IMR-90 (cell line): ENCODE measurements at regions not wholly inside any gene's neighbourhood (a gene's known extent, or its start where the extent isn't known, plus 50 kb on each side); places are given as distances from the start of the nearest gene placed in this dataset.

ENCODE experiments used
- ATAC-seq: fragments of 200-7000 bp; cut with Tn5 transposase; 2 replicates; pipeline ENCODE4 v1.9.1; 2020; ENCODE audit warnings: low read depth, mild to moderate bottlenecking, moderate library complexity
- BruUV-seq: library from RNA; stranded (reverse); fragments of 400-500 nt; replicated peaks from 2 replicates; lab custom pipeline; 2021; lab: Mats Ljungman, UMichigan
- CTCF ChIA-PET: fragments of 300-600 bp; formaldehyde crosslinking; extraction: SDS; loops from one replicate; lab custom pipeline; 2021; ENCODE audit warnings: antibody characterized with exemption; lab: Yijun Ruan, JAX
- POLR2A ChIA-PET: fragments of 300-600 bp; sonication (Branson Sonifier 250); formaldehyde crosslinking; loops from one replicate; lab custom pipeline; 2022; ENCODE audit warnings: antibody characterized with exemption; ENCODE audit not compliant: unreplicated experiment; lab: Charles Lee
- DNase-seq: peaks from one replicate; pipeline ENCODE4 v3.0.0; 2013
- H2AFZ ChIP-seq: replicated peaks from 2 replicates; pipeline ENCODE3; 2013; ENCODE audit warnings: low read length, mild to moderate bottlenecking; ENCODE audit not compliant: poor library complexity
- H2AK5ac ChIP-seq: 2 replicates; pipeline ENCODE4 v1.6.1; 2013; ENCODE audit warnings: low read depth, low read length, inconsistent platforms
- H2AK9ac ChIP-seq: replicated peaks from 2 replicates; pipeline ENCODE3; 2013; ENCODE audit warnings: mild to moderate bottlenecking, low read depth, low read length, moderate library complexity; ENCODE audit not compliant: poor library complexity
- H2BK120ac ChIP-seq: 2 replicates; pipeline ENCODE4 v1.6.1; 2013; ENCODE audit warnings: low read depth, low read length, inconsistent platforms
- H2BK15ac ChIP-seq: 3 replicates; pipeline ENCODE4 v1.6.1; 2013; ENCODE audit warnings: low read depth, low read length, inconsistent platforms
- H2BK20ac ChIP-seq: 2 replicates; pipeline ENCODE4 v1.6.1; 2013; ENCODE audit warnings: low read depth, mild to moderate bottlenecking, inconsistent platforms, low read length, moderate library complexity
- H2BK5ac ChIP-seq: 2 replicates; pipeline ENCODE4 v1.6.1; 2013; ENCODE audit warnings: mild to moderate bottlenecking, low read depth, low read length, inconsistent platforms; ENCODE audit not compliant: poor library complexity, severe bottlenecking
- H3K14ac ChIP-seq: replicated peaks from 2 replicates; pipeline ENCODE4 v1.6.1; 2013; ENCODE audit warnings: low read depth, low read length, inconsistent platforms
- H3K18ac ChIP-seq: 2 replicates; pipeline ENCODE4 v1.6.1; 2013; ENCODE audit warnings: low read depth, low read length, control low read depth
- H3K23ac ChIP-seq: 2 replicates; pipeline ENCODE4 v1.6.1; 2013; ENCODE audit warnings: low read depth, low read length, inconsistent platforms
- H3K27ac ChIP-seq: 2 replicates; pipeline ENCODE4 v1.5.1; 2013; ENCODE audit warnings: mild to moderate bottlenecking, control low read depth, low read length; ENCODE audit not compliant: insufficient read depth
- H3K27me3 ChIP-seq: 2 replicates; pipeline ENCODE4 v1.6.1; 2013; ENCODE audit warnings: low read length; ENCODE audit not compliant: control insufficient read depth, insufficient read depth
- H3K36me3 ChIP-seq: 2 replicates; pipeline ENCODE4 v1.6.1; 2013; ENCODE audit warnings: low read length, mixed read lengths; ENCODE audit not compliant: control insufficient read depth, insufficient read depth
- H3K4ac ChIP-seq: 2 replicates; pipeline ENCODE4 v1.6.1; 2013; ENCODE audit warnings: low read depth, low read length, inconsistent platforms
- H3K4me1 ChIP-seq: 2 replicates; pipeline ENCODE4 v1.6.1; 2013; ENCODE audit warnings: low read length, mixed read lengths; ENCODE audit not compliant: control insufficient read depth, insufficient read depth
- H3K4me2 ChIP-seq: 2 replicates; pipeline ENCODE4 v1.6.1; 2013; ENCODE audit warnings: low read depth, mild to moderate bottlenecking, control low read depth, low read length, moderate library complexity
- H3K4me3 ChIP-seq: 2 replicates; pipeline ENCODE4 v1.5.1; 2013; ENCODE audit warnings: low read depth, mild to moderate bottlenecking, control low read depth, low read length, moderate library complexity; ENCODE audit not compliant: insufficient read depth
- H3K56ac ChIP-seq: 2 replicates; pipeline ENCODE4 v1.6.1; 2013; ENCODE audit warnings: low read length, inconsistent platforms; ENCODE audit not compliant: insufficient read depth; ENCODE audit errors: extremely low read depth
- H3K79me1 ChIP-seq, 2 experiments: 2 replicates each; pipeline ENCODE4 v1.6.1; 2013; ENCODE audit warnings: low read length in 2 of 2, inconsistent platforms in 1 of 2, low read depth in 1 of 2
- H3K9ac ChIP-seq: 2 replicates; pipeline ENCODE4 v1.6.1; 2013; ENCODE audit warnings: low read depth, low read length, control low read depth
- H3K9me1 ChIP-seq: 2 replicates; pipeline ENCODE4 v1.6.1; 2013; ENCODE audit warnings: low read length, inconsistent platforms; ENCODE audit not compliant: insufficient read depth
- H3K9me3 ChIP-seq: 2 replicates; pipeline ENCODE4 v1.6.1; 2013; ENCODE audit warnings: low read length; ENCODE audit not compliant: control insufficient read depth, insufficient read depth
- H4K20me1 ChIP-seq: 2 replicates; pipeline ENCODE4 v1.6.1; 2013; ENCODE audit warnings: low read length, inconsistent platforms; ENCODE audit not compliant: insufficient read depth
- H4K5ac ChIP-seq: 2 replicates; pipeline ENCODE4 v1.6.1; 2013; ENCODE audit warnings: mild to moderate bottlenecking, low read depth, low read length, control low read depth
- H4K8ac ChIP-seq, 2 experiments: 2 replicates each; pipeline ENCODE4 v1.6.1; 2013; ENCODE audit warnings: low read depth in 2 of 2, low read length in 2 of 2, control low read depth in 1 of 2, inconsistent platforms in 1 of 2
- H4K91ac ChIP-seq: 2 replicates; pipeline ENCODE4 v1.6.1; 2013; ENCODE audit warnings: low read depth, low read length, inconsistent platforms; ENCODE audit not compliant: insufficient read depth
- RAD21 ChIP-seq: IDR thresholded peaks from 2 replicates; pipeline ENCODE4 v1.6.1; 2012; ENCODE audit warnings: low read length, improper control_type of control experiment
- WGBS, 2 experiments: methylation state at CpG; one replicate each; pipeline versions ENCODE4 v1.1.5 to v1.1.7; 2013; ENCODE audit warnings: missing lambda C conversion rate in 2 of 2; ENCODE audit not compliant: insufficient read length in 1 of 2; ENCODE audit errors: extremely low coverage in 2 of 2; 5-methylcytosine and 5-hydroxymethylcytosine counted together
- dilution Hi-C: fragments of 300-500 bp; cut with HindIII; formaldehyde crosslinking; loops from one replicate; pipeline ENCODE4 v1.14.3; 2018; ENCODE audit warnings: low sequenced_read_pairs; ENCODE audit not compliant: unreplicated experiment
- in situ Hi-C: fragments of 300-500 bp; cut with MboI; formaldehyde crosslinking; loops from 3 replicates; pipeline ENCODE4 v1.14.3; 2019; ENCODE audit warnings: low sequenced_read_pairs, inconsistent platforms, mixed read lengths
- intact Hi-C: fragments of 100-400 bp; cut with micrococcal nuclease; formaldehyde crosslinking; loops from 2 replicates; pipeline ENCODE4 v1.10.0; 2022

- WGBS, 2 experiments = no CpG with 5 or more reads among the region's 2 CpGs
- dilution Hi-C loops = no loop called here
- H3K9me1 ChIP-seq = no peaks in the 10 kb centered on the region
- in situ Hi-C loops = no loop called here
- no peak overlapping the region for H3K14ac ChIP-seq
- BruUV-seq = no TSS peak
- H3K4ac ChIP-seq = no peak overlapping the region
- no peak overlapping the region for H4K5ac ChIP-seq
- no peak overlapping the region for H2BK15ac ChIP-seq
- H2BK20ac ChIP-seq = no peak overlapping the region
- no peak overlapping the region for H4K8ac ChIP-seq
- H2BK5ac ChIP-seq = no peak overlapping the region
- POLR2A ChIA-PET = no interaction called here
- CTCF ChIA-PET = no interaction called here
- H3K4me2 ChIP-seq = no peak overlapping the region
- H2AK5ac ChIP-seq = no peak overlapping the region
- intact Hi-C loops = no loop called here
- no peak overlapping the region for H3K23ac ChIP-seq
- no peaks in the 10 kb centered on the region for H3K79me1 ChIP-seq
- no peak for TF ChIP-seq RAD21
- H2AK9ac ChIP-seq = no peak overlapping the region
- H3K18ac ChIP-seq = no peak overlapping the region
- no peak overlapping the region for H4K91ac ChIP-seq
- no peaks in the 10 kb centered on the region for H3K4me1 ChIP-seq
- DNase-seq (no peak), ATAC-seq (no peak)
- H3K27me3 ChIP-seq = no peaks in the 10 kb centered on the region; the same call in 1 of the 2 replicates
- no peak overlapping the region for H3K4me3 ChIP-seq
- no peak overlapping the region for H2AFZ ChIP-seq
- no peak overlapping the region for H3K56ac ChIP-seq
- no peaks in the 10 kb centered on the region for H3K9me3 ChIP-seq
- H3K36me3 ChIP-seq = no peaks in the 10 kb centered on the region
- no peak overlapping the region for H3K9ac ChIP-seq
- H2BK120ac ChIP-seq = no peak overlapping the region
- no peak overlapping the region for H3K27ac ChIP-seq
- H4K20me1 ChIP-seq = no peaks in the 10 kb centered on the region
These were observed 244.6 kb downstream of the AASDHPPT start for GRCh38 chr11:106322106-106322505.
